Endothelial cell of umbilical vein (primary cell): ENCODE measurements at regions not wholly inside any gene's neighbourhood (a gene's known extent, or its start where the extent isn't known, plus 50 kb on each side); places are given as distances from the start of the nearest gene placed in this dataset.

Experiments used
- BruUV-seq: library from RNA; stranded (reverse); fragments of 400-500 nt; replicated peaks from 2 replicates; lab custom pipeline; 2021; lab: Mats Ljungman, UMichigan
- CTCF ChIA-PET: fragments of 300-600, 350-600 bp; sonication (Branson Sonifier 250); formaldehyde crosslinking; loops from one replicate; lab custom pipeline; 2021; ENCODE audit warnings: antibody characterized with exemption, inconsistent platforms; lab: Charles Lee
- POLR2A ChIA-PET: fragments of 300-600, 350-600 bp; sonication (Branson Sonifier 250); formaldehyde crosslinking; loops from one replicate; lab custom pipeline; 2021; ENCODE audit warnings: antibody characterized with exemption, inconsistent platforms; lab: Charles Lee
- DNase-seq: peaks from one replicate; pipeline ENCODE4 v3.0.0-alpha.2; 2011; ENCODE audit warnings: low read depth, low spot score
- FAIRE-seq: peaks from 2 replicates; lab custom pipeline; 2011; peaks lifted over from hg19 to GRCh38; lab: Jason Lieb, UNC
- H2AFZ ChIP-seq: 2 replicates; pipeline ENCODE4 v1.6.0; 2012; ENCODE audit warnings: low read depth, low read length, control low read depth, inconsistent platforms
- H3K27ac ChIP-seq: 2 replicates; pipeline ENCODE4 v1.5.1; 2011; ENCODE audit warnings: low read depth, mild to moderate bottlenecking, control low read depth, low read length, moderate library complexity; ENCODE audit not compliant: insufficient read depth
- H3K27me3 ChIP-seq, 2 experiments: 2 replicates each; pipeline versions ENCODE4 v1.6.0 to v1.6.1; 2011; ENCODE audit warnings: low read length in 2 of 2, mixed read lengths in 1 of 2; ENCODE audit not compliant: control insufficient read depth in 2 of 2, insufficient read depth in 2 of 2
- H3K36me3 ChIP-seq, 2 experiments: 2 replicates in 1 of 2; 3 replicates in 1 of 2; pipeline ENCODE4 v1.5.1; 2011; ENCODE audit warnings: low read length in 2 of 2, mild to moderate bottlenecking in 1 of 2, moderate library complexity in 1 of 2; ENCODE audit not compliant: control insufficient read depth in 2 of 2, insufficient read depth in 2 of 2; ENCODE audit errors: extremely low read depth in 1 of 2
- H3K4me1 ChIP-seq: 3 replicates; pipeline ENCODE4 v1.5.1; 2011; ENCODE audit warnings: mild to moderate bottlenecking, low read length; ENCODE audit not compliant: control insufficient read depth, insufficient read depth; ENCODE audit errors: extremely low read depth
- H3K4me2 ChIP-seq: 2 replicates; pipeline ENCODE4 v1.6.1; 2011; ENCODE audit warnings: low read length, control low read depth, mixed read lengths; ENCODE audit not compliant: insufficient read depth
- H3K4me3 ChIP-seq, 3 experiments: fragments of 200-600 bp in 1 of 3; sonication (generic), shearing (Covaris generic) in 1 of 3; replicated peaks in 1 of 3; 2 replicates each; pipeline ENCODE4 v1.5.1; 2011 to 2016; ENCODE audit warnings: control low read depth in 3 of 3, low read length in 3 of 3, mild to moderate bottlenecking in 2 of 3, inconsistent platforms in 1 of 3, low read depth in 1 of 3, moderate library complexity in 1 of 3; ENCODE audit not compliant: insufficient read depth in 1 of 3
- H3K79me2 ChIP-seq: 2 replicates; pipeline ENCODE4 v1.6.0; 2012; ENCODE audit warnings: low read length, inconsistent platforms; ENCODE audit not compliant: control insufficient read depth, insufficient read depth
- H3K9ac ChIP-seq: replicated peaks from 2 replicates; pipeline ENCODE3; 2011; ENCODE audit warnings: low read length, control low read depth; ENCODE audit not compliant: insufficient read depth; ENCODE audit errors: extremely low read depth
- H3K9me1 ChIP-seq: replicated peaks from 3 replicates; pipeline ENCODE4 v1.6.0; 2011; ENCODE audit warnings: mild to moderate bottlenecking, low read length; ENCODE audit not compliant: control insufficient read depth, insufficient read depth; ENCODE audit errors: extremely low read depth
- H3K9me3 ChIP-seq: replicated peaks from 2 replicates; pipeline ENCODE4 v1.5.1; 2012; ENCODE audit warnings: low read length, inconsistent platforms; ENCODE audit not compliant: control insufficient read depth, insufficient read depth
- H4K20me1 ChIP-seq: replicated peaks from 2 replicates; pipeline ENCODE3; 2011; ENCODE audit warnings: mild to moderate bottlenecking, low read length; ENCODE audit not compliant: control insufficient read depth, insufficient read depth; ENCODE audit errors: extremely low read depth
- CTCF ChIP-seq, 2 donors: IDR thresholded peaks; 1 replicate in 1 of 2; 2 replicates in 1 of 2; pipeline ENCODE4 v1.5.1; 2011; ENCODE audit warnings: low read length in 2 of 2, mild to moderate bottlenecking in 2 of 2, moderate library complexity in 2 of 2, control low read depth in 1 of 2, inconsistent platforms in 1 of 2, low read depth in 1 of 2; ENCODE audit not compliant: insufficient read depth in 1 of 2; ENCODE audit errors: extremely low read depth in 1 of 2
- EZH2 ChIP-seq: IDR thresholded peaks from 2 replicates; pipeline ENCODE4 v1.6.1; 2012; ENCODE audit warnings: borderline replicate concordance, low read depth, mild to moderate bottlenecking, moderate library complexity, low read length, inconsistent platforms; ENCODE audit not compliant: severe bottlenecking
- FOS ChIP-seq: IDR thresholded peaks from 2 replicates; pipeline ENCODE4 v1.6.1; 2011; ENCODE audit warnings: mild to moderate bottlenecking, low read length, moderate library complexity, borderline replicate concordance; ENCODE audit not compliant: insufficient read depth
- GATA2 ChIP-seq: IDR thresholded peaks from 2 replicates; pipeline ENCODE4 v1.7.0; 2011; ENCODE audit warnings: low read depth, mild to moderate bottlenecking, moderate library complexity, mixed read lengths, low read length; ENCODE audit not compliant: insufficient read length, insufficient read depth
- JUN ChIP-seq: IDR thresholded peaks from 2 replicates; pipeline ENCODE4 v1.6.1; 2011; ENCODE audit warnings: borderline replicate concordance, low read depth; ENCODE audit not compliant: insufficient read length, insufficient read depth
- MAX ChIP-seq: IDR thresholded peaks from 2 replicates; pipeline ENCODE4 v1.6.1; 2011; ENCODE audit not compliant: insufficient read depth, insufficient read length
- MYC ChIP-seq: IDR thresholded peaks from one replicate; pipeline ENCODE4 v1.6.1; 2011; ENCODE audit warnings: mild to moderate bottlenecking, low read depth, low read length
- POLR2A ChIP-seq: IDR thresholded peaks from 2 replicates; pipeline ENCODE4 v1.6.1; 2012; ENCODE audit warnings: low read depth, mild to moderate bottlenecking, control low read depth, low read length
- POLR2AphosphoS5 ChIP-seq: IDR thresholded peaks from 2 replicates; pipeline ENCODE4 v1.6.1; 2012; ENCODE audit warnings: low read depth, mild to moderate bottlenecking, control low read depth, low read length, moderate library complexity; ENCODE audit not compliant: insufficient read depth
- dilution Hi-C: fragments of 300-500 bp; cut with MboI; formaldehyde crosslinking; loops from one replicate; pipeline ENCODE4 v1.15.0; 2019; ENCODE audit warnings: low sequenced_read_pairs; ENCODE audit not compliant: extremely low pct_ligation_motif_present
- intact Hi-C: fragments of 100-400 bp; cut with micrococcal nuclease; formaldehyde crosslinking; loops from one replicate; pipeline ENCODE4 v1.10.0; 2022

GRCh38 chr5:152674403-152674802 is 269.3 kb upstream of the NMUR2 start:
- DNase-seq: no peak
- no peak overlapping the region for H3K27ac ChIP-seq
- ChIA-PET CTCF (no interaction called here), POLR2A (no interaction called here)
- FAIRE-seq: no peak
- H3K4me1 ChIP-seq: no peaks in the 10 kb centered on the region
- H3K9ac ChIP-seq: no peak overlapping the region
- TF ChIP-seq GATA2 (no peak), FOS (no peak), POLR2A (no peak), JUN (no peak), EZH2 (no peak), POLR2AphosphoS5 (no peak), MAX (no peak), MYC (no peak), CTCF (IDR thresholded peaks at IDR 0.05; ENCODE audit: extremely low read depth in 1 of 2, insufficient read depth in 1 of 2, low read depth in 1 of 2, low read length in 2 of 2) (no peak)
- H2AFZ ChIP-seq: no peak overlapping the region
- intact Hi-C loops: no loop called here
- H3K79me2 ChIP-seq: no peaks in the 10 kb centered on the region
- H3K4me2 ChIP-seq: no peak overlapping the region
- H3K27me3 ChIP-seq: no peaks in the 10 kb centered on the region
- dilution Hi-C loops: no loop called here
- H3K4me3 ChIP-seq: no peak overlapping the region
- no peaks in the 10 kb centered on the region for H3K9me1 ChIP-seq
- no peaks in the 10 kb centered on the region for H3K36me3 ChIP-seq
- no peaks in the 10 kb centered on the region for H4K20me1 ChIP-seq
- BruUV-seq: no TSS peak
- H3K9me3 ChIP-seq: peaks cover 2% of the 10 kb centered on the region
